IMR-90 (cell line): ENCODE measurements at regions not wholly inside any gene's neighbourhood (a gene's known extent, or its start where the extent isn't known, plus 50 kb on each side); places are given as distances from the start of the nearest gene placed in this dataset.

Experiments
- BHLHE40 ChIP-seq: fragments of 150-350 bp; IDR thresholded peaks from 2 replicates; pipeline ENCODE4 v1.6.1; 2016; ENCODE audit warnings: mild to moderate bottlenecking, low read depth, low read length
- CEBPB ChIP-seq: IDR thresholded peaks from 2 replicates; pipeline ENCODE4 v1.6.1; 2012; ENCODE audit warnings: low read depth, low read length, improper control_type of control experiment
- CTCF ChIP-seq: conservative IDR thresholded peaks from 2 replicates; pipeline ENCODE4 v1.5.1; 2012; ENCODE audit warnings: mild to moderate bottlenecking, low read depth, low read length, improper control_type of control experiment
- MAZ ChIP-seq: IDR thresholded peaks from 2 replicates; pipeline ENCODE4 v1.6.1; 2012; ENCODE audit warnings: low read depth, mild to moderate bottlenecking, low read length, improper control_type of control experiment, moderate library complexity, borderline replicate concordance
- MXI1 ChIP-seq: IDR thresholded peaks from 2 replicates; pipeline ENCODE4 v1.6.1; 2012; ENCODE audit warnings: low read depth, mild to moderate bottlenecking, low read length, moderate library complexity, borderline replicate concordance
- POLR2A ChIP-seq: IDR thresholded peaks from 2 replicates; pipeline ENCODE4 v1.6.1; 2012; ENCODE audit warnings: mild to moderate bottlenecking, low read depth, low read length
- RAD21 ChIP-seq: IDR thresholded peaks from 2 replicates; pipeline ENCODE4 v1.6.1; 2012; ENCODE audit warnings: low read length, improper control_type of control experiment
- RFX5 ChIP-seq: IDR thresholded peaks from 2 replicates; pipeline ENCODE4 v1.8.0; 2012; ENCODE audit warnings: low read depth, mild to moderate bottlenecking, low read length, moderate library complexity
- USF2 ChIP-seq: fragments of 150-350 bp; IDR thresholded peaks from 2 replicates; pipeline ENCODE4 v1.6.1; 2017; ENCODE audit warnings: mild to moderate bottlenecking, antibody characterized with exemption, low read length, low read depth

GRCh38 chr2:56969513-56969912 is 785.7 kb downstream of the CCDC85A start:
- no peak for TF ChIP-seq CTCF
- no peak for TF ChIP-seq MAZ
- TF ChIP-seq POLR2A, result no peak
- no peak for TF ChIP-seq MXI1
- TF ChIP-seq CEBPB, result no peak
- TF ChIP-seq USF2, result no peak
- TF ChIP-seq RFX5, result no peak
- TF ChIP-seq RAD21, result no peak
- no peak for TF ChIP-seq BHLHE40
